CD4-positive, alpha-beta T cell treated with Interleukin-1 beta for 1 hour (primary cell): ENCODE measurements at regions not wholly inside any gene's neighbourhood (a gene's known extent, or its start where the extent isn't known, plus 50 kb on each side); places are given as distances from the start of the nearest gene placed in this dataset.

Source experiments
- DNase-seq, 2 donors: peaks; one replicate each; pipeline ENCODE4 v3.0.0-alpha.2; 2020 to 2022

GRCh38 chr1:199057322-199057721, 418.5 kb downstream of the PTPRC start:
- no peak for DNase-seq

- DNase-seq: no peak
These were observed 419.4 kb downstream of the PTPRC start for GRCh38 chr1:199058281-199058680.

GRCh38 chr1:199064971-199065370, 426.1 kb downstream of the PTPRC start:
- no peak for DNase-seq

- no peak for DNase-seq
These were observed 428.6 kb downstream of the PTPRC start for GRCh38 chr1:199067483-199067882.

- no peak for DNase-seq
These were observed 432.2 kb downstream of the PTPRC start for GRCh38 chr1:199071080-199071479.

GRCh38 chr1:199073166-199073565, 434.3 kb downstream of the PTPRC start:
- no peak for DNase-seq

GRCh38 chr1:199075792-199076191, 437.0 kb downstream of the PTPRC start:
- DNase-seq: no peak

- no peak for DNase-seq
These were observed 441.2 kb downstream of the PTPRC start for GRCh38 chr1:199079994-199080393.

- no peak for DNase-seq
These were observed 442.9 kb downstream of the PTPRC start for GRCh38 chr1:199081739-199082138.

GRCh38 chr1:199082778-199083389, 444.0 kb downstream of the PTPRC start:
- no peak for DNase-seq

GRCh38 chr1:199083680-199084079, 444.8 kb downstream of the PTPRC start:
- no peak for DNase-seq

GRCh38 chr1:199084293-199084692, 445.5 kb downstream of the PTPRC start:
- no peak for DNase-seq

- no peak for DNase-seq
These were observed 447.1 kb downstream of the PTPRC start for GRCh38 chr1:199085903-199086302.

- DNase-seq: no peak
These were observed 448.3 kb downstream of the PTPRC start for GRCh38 chr1:199087144-199087543.

GRCh38 chr1:199089393-199090122, 450.7 kb downstream of the PTPRC start:
- peak; percentile 46 to 64 for DNase-seq

GRCh38 chr1:199095628-199096027, 456.8 kb downstream of the PTPRC start:
- peak; percentile 8 to 30 for DNase-seq

GRCh38 chr1:199096591-199096990, 457.8 kb downstream of the PTPRC start:
- DNase-seq: no peak

- no peak for DNase-seq
These were observed 459.6 kb downstream of the PTPRC start for GRCh38 chr1:199098468-199098867.

- no peak for DNase-seq
These were observed 462.3 kb downstream of the PTPRC start for GRCh38 chr1:199101139-199101538.

GRCh38 chr1:199101635-199102034, 462.8 kb downstream of the PTPRC start:
- DNase-seq: no peak

GRCh38 chr1:199102239-199102638, 463.4 kb downstream of the PTPRC start:
- DNase-seq: no peak

GRCh38 chr1:199109160-199109559, 470.3 kb downstream of the PTPRC start:
- DNase-seq: no peak

GRCh38 chr1:199112365-199112764, 473.5 kb downstream of the PTPRC start:
- DNase-seq: no peak

- DNase-seq: peak; percentile 61 to 63
These were observed 474.5 kb downstream of the PTPRC start for GRCh38 chr1:199113265-199113869.
